ENCODE measurements at regions not wholly inside any gene's neighbourhood (a gene's known extent, or its start where the extent isn't known, plus 50 kb on each side); places are given as distances from the start of the nearest gene placed in this dataset.

- ChIA-PET POLR2A (interaction anchor here (0.6 kb wide), 1 partner anchor 427 kb away, joined by 4 read pairs; no protein-coding TSS in a partner anchor), CTCF (ENCODE audit: unreplicated experiment) (no interaction called here)
- no peak for DNase-seq (ENCODE audit: low spot score)
- Histone ChIP-seq H3K4me1 (ENCODE audit: insufficient read depth, low read length, poor library complexity, severe bottlenecking) (no peaks in the 10 kb centered on the region), H3K27ac (ENCODE audit: low read depth, low read length, poor library complexity, severe bottlenecking) (no peak overlapping the region), H3K36me3 (ENCODE audit: insufficient read depth, low read length) (no peaks in the 10 kb centered on the region), H3K4me3 (ENCODE audit: low read depth, low read length, poor library complexity, severe bottlenecking) (no peak overlapping the region), H3K9me3 (ENCODE audit: low read length) (no peaks in the 10 kb centered on the region), H2AFZ (ENCODE audit: low read length) (no peak overlapping the region), H3K9me2 (ENCODE audit: insufficient read depth, low read length) (no peaks in the 10 kb centered on the region), H3K4me2 (ENCODE audit: low read length) (no peak overlapping the region), H3K79me2 (ENCODE audit: insufficient read depth, low read depth, low read length) (no peaks in the 10 kb centered on the region), H4K20me1 (ENCODE audit: insufficient read depth, low read length) (no peaks in the 10 kb centered on the region)
- no TSS peak for BruUV-seq (replicated peaks)
- no peak for TF ChIP-seq CTCF (conservative IDR thresholded peaks at IDR 0.05; ENCODE audit: low read length)
- no peak for TF ChIP-seq EZH2phosphoT487 (IDR thresholded peaks at IDR 0.05; ENCODE audit: borderline replicate concordance, low read depth, low read length)
- intact Hi-C loops (cut with micrococcal nuclease; ENCODE audit: unreplicated experiment), result no loop called here
Measured at GRCh38 chr15:62639906-62640605, 402.5 kb upstream of the TPM1 start.

- no peak for DNase-seq (ENCODE audit: low spot score)
- no TSS peak for BruUV-seq (replicated peaks)
- CTCF ChIA-PET (ENCODE audit: unreplicated experiment), result no interaction called here
Measured at GRCh38 chr15:62641825-62642224, 400.7 kb upstream of the TPM1 start.

More at GRCh38 chr15:62641825-62642224, 400.7 kb upstream of the TPM1 start:
- H3K27ac ChIP-seq (ENCODE audit: low read depth, low read length, poor library complexity, severe bottlenecking), result no peak overlapping the region
- H3K36me3 ChIP-seq (ENCODE audit: insufficient read depth, low read length), result no peaks in the 10 kb centered on the region
- no peak overlapping the region for H3K4me3 ChIP-seq (ENCODE audit: low read depth, low read length, poor library complexity, severe bottlenecking)
- H3K4me1 ChIP-seq (ENCODE audit: insufficient read depth, low read length, poor library complexity, severe bottlenecking), result no peaks in the 10 kb centered on the region
- no peaks in the 10 kb centered on the region for H3K9me3 ChIP-seq (ENCODE audit: low read length)
- no peaks in the 10 kb centered on the region for H4K20me1 ChIP-seq (ENCODE audit: insufficient read depth, low read length)
- intact Hi-C loops (cut with micrococcal nuclease; ENCODE audit: unreplicated experiment), result no loop called here
- no peak overlapping the region for H3K4me2 ChIP-seq (ENCODE audit: low read length)
- POLR2A ChIA-PET, result no interaction called here
- no peak for TF ChIP-seq EZH2phosphoT487 (IDR thresholded peaks at IDR 0.05; ENCODE audit: borderline replicate concordance, low read depth, low read length)
- no peak for TF ChIP-seq CTCF (conservative IDR thresholded peaks at IDR 0.05; ENCODE audit: low read length)
- no peaks in the 10 kb centered on the region for H3K9me2 ChIP-seq (ENCODE audit: insufficient read depth, low read length)
- no peaks in the 10 kb centered on the region for H3K79me2 ChIP-seq (ENCODE audit: insufficient read depth, low read depth, low read length)
- no peak overlapping the region for H2AFZ ChIP-seq (ENCODE audit: low read length)
